ENCODE measurements at regions not wholly inside any gene's neighbourhood (a gene's known extent, or its start where the extent isn't known, plus 50 kb on each side); places are given as distances from the start of the nearest gene placed in this dataset.

DNA sequence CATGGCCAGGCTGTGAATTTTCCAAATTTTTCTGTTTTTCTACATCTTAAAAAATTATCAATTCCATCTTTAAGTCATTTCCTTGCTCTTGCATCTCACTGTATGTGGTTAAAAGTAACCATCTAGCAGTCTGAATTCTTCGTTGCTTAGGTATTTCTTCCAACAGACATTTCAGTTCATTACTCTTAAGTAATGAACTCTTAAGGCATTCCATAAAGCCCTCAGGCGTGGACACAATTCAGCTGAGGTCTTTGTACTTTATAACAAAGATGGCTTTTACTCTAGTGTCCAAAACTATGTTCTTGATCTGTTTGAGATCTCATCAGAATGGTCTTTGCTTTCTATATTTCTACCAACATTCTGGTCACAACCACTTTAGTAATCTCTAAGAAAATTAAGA is 253.9 kb upstream of the GCFC2 start:
- H2AK5ac ChIP-seq (ENCODE audit: low read length) = no peak overlapping the region
- H3K56ac ChIP-seq (ENCODE audit: low read length) = no peak overlapping the region
- H2BK5ac ChIP-seq (ENCODE audit: low read length) = no peak overlapping the region
- DNase-seq = no peak
- no peak overlapping the region for H4K8ac ChIP-seq (ENCODE audit: low read depth, low read length)
- no peaks in the 10 kb centered on the region for H3K79me2 ChIP-seq (ENCODE audit: control insufficient read depth, insufficient read depth, low read length)
- no peaks in the 10 kb centered on the region for H3K79me1 ChIP-seq (ENCODE audit: low read length)
- no peak overlapping the region for H3K18ac ChIP-seq (ENCODE audit: low read length)
- no peak overlapping the region for H3K4me2 ChIP-seq (ENCODE audit: low read length)
- H4K5ac ChIP-seq (ENCODE audit: low read length) = no peak overlapping the region
- H3K4me1 ChIP-seq (ENCODE audit: control insufficient read depth, low read depth, low read length) = no peaks in the 10 kb centered on the region
- H3K23ac ChIP-seq (ENCODE audit: low read length) = no peak overlapping the region
- no peaks in the 10 kb centered on the region for H3K36me3 ChIP-seq (ENCODE audit: control insufficient read depth, insufficient read depth, low read length)
- H3K4me3 ChIP-seq (ENCODE audit: low read length) = no peak overlapping the region
- no CpG with 5 or more reads among the region's 2 CpGs for WGBS (ENCODE audit: extremely low coverage, insufficient coverage, low lambda C conversion rate)
- H2BK15ac ChIP-seq (replicated peaks; ENCODE audit: low read depth) = no peak overlapping the region
- no peak overlapping the region for H2BK120ac ChIP-seq (ENCODE audit: low read depth, low read length)
- no peak overlapping the region for H3K27ac ChIP-seq (ENCODE audit: low read depth, low read length)
- no peak overlapping the region for H3K4ac ChIP-seq (ENCODE audit: low read depth, low read length)
- no peak overlapping the region for H3K9ac ChIP-seq (ENCODE audit: low read length)
- H3K27me3 ChIP-seq (ENCODE audit: insufficient read depth, low read length, poor library complexity) = no peaks in the 10 kb centered on the region

DNA sequence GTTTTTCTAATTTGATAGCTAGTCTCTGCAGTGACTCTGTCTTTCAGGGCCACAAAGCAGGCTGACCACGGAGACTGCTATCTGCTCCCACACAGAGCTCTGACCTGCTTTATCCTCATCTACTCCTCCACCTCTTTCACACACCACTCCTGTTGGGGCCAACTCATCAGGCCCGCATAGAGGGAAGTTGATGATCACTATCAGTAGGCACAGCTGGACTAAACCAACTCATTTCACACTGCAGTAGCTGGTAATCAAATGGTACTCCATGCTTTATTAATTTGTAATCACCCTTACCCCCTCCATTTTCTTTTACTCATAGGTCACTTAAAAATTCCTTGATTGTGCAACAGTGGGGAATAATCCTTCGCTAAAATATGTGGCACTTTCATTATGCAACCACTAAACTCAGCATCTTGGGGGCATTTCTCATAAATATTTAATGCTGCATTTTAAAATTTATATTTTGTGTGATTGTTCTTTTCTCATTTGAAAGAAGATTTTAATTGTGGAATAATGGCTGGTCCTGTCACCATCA is 249.8 kb upstream of the GCFC2 start:
- no peak overlapping the region for H3K27ac ChIP-seq (ENCODE audit: low read depth, low read length)
- no peaks in the 10 kb centered on the region for H3K79me2 ChIP-seq (ENCODE audit: control insufficient read depth, insufficient read depth, low read length)
- H3K9ac ChIP-seq (ENCODE audit: low read length) = no peak overlapping the region
- DNase-seq = peak; percentile 69
- no peaks in the 10 kb centered on the region for H3K27me3 ChIP-seq (ENCODE audit: insufficient read depth, low read length, poor library complexity)
- H3K4me1 ChIP-seq (ENCODE audit: control insufficient read depth, low read depth, low read length) = no peaks in the 10 kb centered on the region
- H3K79me1 ChIP-seq (ENCODE audit: low read length) = no peaks in the 10 kb centered on the region
- no peak overlapping the region for H2AK5ac ChIP-seq (ENCODE audit: low read length)
- H2BK5ac ChIP-seq (ENCODE audit: low read length) = no peak overlapping the region
- H4K8ac ChIP-seq (ENCODE audit: low read depth, low read length) = no peak overlapping the region
- H3K4ac ChIP-seq (ENCODE audit: low read depth, low read length) = no peak overlapping the region
- no peak overlapping the region for H2BK15ac ChIP-seq (replicated peaks; ENCODE audit: low read depth)
- H3K23ac ChIP-seq (ENCODE audit: low read length) = no peak overlapping the region
- no peak overlapping the region for H4K5ac ChIP-seq (ENCODE audit: low read length)
- no peak overlapping the region for H3K18ac ChIP-seq (ENCODE audit: low read length)
- no CpG with 5 or more reads among the region's 3 CpGs for WGBS (ENCODE audit: extremely low coverage, insufficient coverage, low lambda C conversion rate)
- no peaks in the 10 kb centered on the region for H3K36me3 ChIP-seq (ENCODE audit: control insufficient read depth, insufficient read depth, low read length)
- no peak overlapping the region for H2BK120ac ChIP-seq (ENCODE audit: low read depth, low read length)
- no peak overlapping the region for H3K4me2 ChIP-seq (ENCODE audit: low read length)
- no peak overlapping the region for H3K56ac ChIP-seq (ENCODE audit: low read length)
- H3K4me3 ChIP-seq (ENCODE audit: low read length) = no peak overlapping the region

DNA sequence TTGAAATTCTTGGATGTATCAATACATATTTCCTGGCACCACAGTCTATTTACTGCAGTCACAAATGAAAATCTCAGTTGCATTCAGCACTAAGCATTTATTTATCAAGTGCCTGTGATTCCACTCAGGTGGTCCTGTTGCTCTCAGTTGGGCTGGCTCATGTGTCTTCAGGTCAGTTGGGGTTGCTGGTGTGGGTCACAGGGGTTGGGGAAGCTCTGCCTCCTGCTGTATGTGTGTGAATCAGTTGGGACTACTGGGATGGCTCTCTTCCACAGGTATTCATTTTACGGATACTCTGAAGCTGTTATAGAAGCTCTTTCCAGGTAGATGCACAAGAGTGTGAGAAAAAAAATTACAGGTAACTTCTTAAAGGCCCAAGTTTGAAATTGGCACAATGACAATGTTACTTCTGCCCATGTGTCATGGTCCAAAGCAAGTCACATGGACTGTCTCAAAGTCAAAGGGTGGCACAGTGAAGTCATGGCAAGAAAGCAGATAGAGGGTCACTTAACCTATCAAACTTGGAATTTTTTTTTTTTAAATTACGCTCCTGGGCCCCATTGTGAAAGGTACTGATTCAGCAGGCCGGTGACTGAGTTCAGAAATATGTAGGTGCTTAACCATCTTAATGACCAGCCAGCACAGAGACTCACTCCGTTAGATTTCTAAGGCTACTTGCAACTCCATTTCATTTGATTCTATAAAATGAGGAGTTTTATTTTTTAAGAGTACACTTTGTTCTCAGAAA is 249.2 kb upstream of the GCFC2 start:
- H4K8ac ChIP-seq (ENCODE audit: low read depth, low read length) = no peak overlapping the region
- no peaks in the 10 kb centered on the region for H3K79me2 ChIP-seq (ENCODE audit: control insufficient read depth, insufficient read depth, low read length)
- H2BK15ac ChIP-seq (replicated peaks; ENCODE audit: low read depth) = no peak overlapping the region
- H3K4me3 ChIP-seq (ENCODE audit: low read length) = no peak overlapping the region
- H2BK120ac ChIP-seq (ENCODE audit: low read depth, low read length) = no peak overlapping the region
- H3K23ac ChIP-seq (ENCODE audit: low read length) = no peak overlapping the region
- H3K56ac ChIP-seq (ENCODE audit: low read length) = no peak overlapping the region
- no peak overlapping the region for H3K27ac ChIP-seq (ENCODE audit: low read depth, low read length)
- H3K27me3 ChIP-seq (ENCODE audit: insufficient read depth, low read length, poor library complexity) = no peaks in the 10 kb centered on the region
- peak overlapping the region; percentile 68 for H3K18ac ChIP-seq (ENCODE audit: low read length)
- peak; percentile 8 for DNase-seq
- H3K4me1 ChIP-seq (ENCODE audit: control insufficient read depth, low read depth, low read length) = no peaks in the 10 kb centered on the region
- no peak overlapping the region for H3K4ac ChIP-seq (ENCODE audit: low read depth, low read length)
- no peak overlapping the region for H2BK5ac ChIP-seq (ENCODE audit: low read length)
- no peak overlapping the region for H3K9ac ChIP-seq (ENCODE audit: low read length)
- H4K5ac ChIP-seq (ENCODE audit: low read length) = no peak overlapping the region
- H3K36me3 ChIP-seq (ENCODE audit: control insufficient read depth, insufficient read depth, low read length) = no peaks in the 10 kb centered on the region
- no peaks in the 10 kb centered on the region for H3K79me1 ChIP-seq (ENCODE audit: low read length)
- H2AK5ac ChIP-seq (ENCODE audit: low read length) = no peak overlapping the region
- H3K4me2 ChIP-seq (ENCODE audit: low read length) = no peak overlapping the region
- WGBS (ENCODE audit: extremely low coverage, insufficient coverage, low lambda C conversion rate) = no CpG with 5 or more reads among the region's 4 CpGs

DNA sequence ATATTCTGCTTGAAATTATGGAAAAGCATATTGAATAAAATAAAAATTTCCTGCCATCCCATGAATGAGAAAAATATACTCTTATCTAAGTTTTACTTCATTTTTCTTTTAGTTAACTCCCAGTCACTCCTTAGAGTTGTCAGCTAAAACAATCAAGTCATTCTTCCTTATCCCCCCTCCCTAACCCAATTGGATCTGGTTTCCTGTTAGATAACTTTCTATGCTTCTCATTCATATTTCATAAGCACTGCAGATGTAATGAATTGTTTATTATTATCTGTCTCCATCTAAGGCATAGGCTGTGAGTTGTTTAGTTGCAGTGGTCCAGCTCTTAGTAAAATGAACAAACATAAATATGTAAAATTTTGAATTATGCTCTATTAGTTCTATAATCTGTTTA is 244.0 kb upstream of the GCFC2 start:
- H3K79me1 ChIP-seq (ENCODE audit: low read length) = no peaks in the 10 kb centered on the region
- DNase-seq = no peak
- no peak overlapping the region for H3K4ac ChIP-seq (ENCODE audit: low read depth, low read length)
- H4K8ac ChIP-seq (ENCODE audit: low read depth, low read length) = no peak overlapping the region
- no peak overlapping the region for H2BK120ac ChIP-seq (ENCODE audit: low read depth, low read length)
- no peak overlapping the region for H3K23ac ChIP-seq (ENCODE audit: low read length)
- H3K4me1 ChIP-seq (ENCODE audit: control insufficient read depth, low read depth, low read length) = no peaks in the 10 kb centered on the region
- H3K4me2 ChIP-seq (ENCODE audit: low read length) = no peak overlapping the region
- no peak overlapping the region for H3K56ac ChIP-seq (ENCODE audit: low read length)
- no peak overlapping the region for H3K4me3 ChIP-seq (ENCODE audit: low read length)
- H2BK5ac ChIP-seq (ENCODE audit: low read length) = no peak overlapping the region
- no peak overlapping the region for H2BK15ac ChIP-seq (replicated peaks; ENCODE audit: low read depth)
- no peak overlapping the region for H3K27ac ChIP-seq (ENCODE audit: low read depth, low read length)
- no peak overlapping the region for H3K18ac ChIP-seq (ENCODE audit: low read length)
- H3K36me3 ChIP-seq (ENCODE audit: control insufficient read depth, insufficient read depth, low read length) = no peaks in the 10 kb centered on the region
- H3K9ac ChIP-seq (ENCODE audit: low read length) = no peak overlapping the region
- no peaks in the 10 kb centered on the region for H3K27me3 ChIP-seq (ENCODE audit: insufficient read depth, low read length, poor library complexity)
- H4K5ac ChIP-seq (ENCODE audit: low read length) = no peak overlapping the region
- no peaks in the 10 kb centered on the region for H3K79me2 ChIP-seq (ENCODE audit: control insufficient read depth, insufficient read depth, low read length)
- no peak overlapping the region for H2AK5ac ChIP-seq (ENCODE audit: low read length)

DNA sequence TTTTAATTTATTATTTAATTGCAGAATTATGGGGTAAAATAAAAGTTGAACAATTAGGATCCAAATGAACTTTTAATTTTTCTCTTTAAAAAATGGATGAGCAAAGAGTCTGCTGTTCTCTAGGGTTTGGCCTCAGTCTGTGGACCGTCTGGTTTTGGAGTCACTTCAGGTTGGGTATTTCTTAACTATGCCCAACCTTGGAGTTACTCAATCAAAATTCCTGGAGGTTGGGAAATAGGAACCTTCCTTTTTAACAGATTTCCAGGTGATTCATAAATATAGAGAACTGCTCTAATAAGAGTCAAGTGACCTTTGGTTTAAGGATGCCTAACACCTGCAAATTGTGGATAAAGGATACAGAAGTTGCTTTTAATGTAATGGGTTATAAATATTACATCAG is 241.5 kb upstream of the GCFC2 start:
- Histone ChIP-seq H3K79me1 (ENCODE audit: low read length) (no peaks in the 10 kb centered on the region), H2BK5ac (ENCODE audit: low read length) (no peak overlapping the region), H3K4me2 (ENCODE audit: low read length) (no peak overlapping the region), H3K23ac (ENCODE audit: low read length) (no peak overlapping the region), H2BK120ac (ENCODE audit: low read depth, low read length) (no peak overlapping the region), H3K36me3 (ENCODE audit: control insufficient read depth, insufficient read depth, low read length) (no peaks in the 10 kb centered on the region), H3K18ac (ENCODE audit: low read length) (no peak overlapping the region), H3K4ac (ENCODE audit: low read depth, low read length) (no peak overlapping the region), H3K4me3 (ENCODE audit: low read length) (no peak overlapping the region), H2BK15ac (replicated peaks; ENCODE audit: low read depth) (no peak overlapping the region), H3K79me2 (ENCODE audit: control insufficient read depth, insufficient read depth, low read length) (no peaks in the 10 kb centered on the region), H3K27me3 (ENCODE audit: insufficient read depth, low read length, poor library complexity) (no peaks in the 10 kb centered on the region), H4K8ac (ENCODE audit: low read depth, low read length) (no peak overlapping the region), H3K56ac (ENCODE audit: low read length) (no peak overlapping the region), H4K5ac (ENCODE audit: low read length) (no peak overlapping the region), H3K9ac (ENCODE audit: low read length) (no peak overlapping the region), H3K27ac (ENCODE audit: low read depth, low read length) (no peak overlapping the region), H3K4me1 (ENCODE audit: control insufficient read depth, low read depth, low read length) (no peaks in the 10 kb centered on the region), H2AK5ac (ENCODE audit: low read length) (no peak overlapping the region)
- DNase-seq = no peak
- WGBS (ENCODE audit: extremely low coverage, insufficient coverage, low lambda C conversion rate) = no CpG with 5 or more reads among the region's 1 CpG

All from mesendoderm (in vitro differentiated cells).